ENCODE measurements at regions not wholly inside any gene's neighbourhood (a gene's known extent, or its start where the extent isn't known, plus 50 kb on each side); places are given as distances from the start of the nearest gene placed in this dataset.

DNA sequence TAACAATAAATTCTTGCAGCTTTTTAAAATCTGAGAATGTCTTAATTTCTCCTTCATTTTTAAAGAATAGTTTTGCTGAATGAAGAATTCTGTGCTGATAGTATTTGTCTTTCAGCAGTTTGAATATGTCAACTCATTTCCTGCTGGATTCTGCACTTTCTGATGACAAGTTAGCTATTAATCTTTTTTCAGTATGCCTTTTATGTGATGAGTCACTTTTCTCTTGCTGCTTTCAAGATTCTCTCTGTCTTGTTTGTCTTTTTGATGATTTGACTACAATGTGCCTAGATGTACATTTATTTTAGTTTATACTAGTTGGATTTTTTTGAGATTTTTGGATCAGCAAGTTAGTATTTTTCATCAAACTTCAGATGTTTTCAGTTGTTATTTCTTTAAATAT is 87.9 kb upstream of the AVPR1A start:
- TF ChIP-seq, protein P1, sequence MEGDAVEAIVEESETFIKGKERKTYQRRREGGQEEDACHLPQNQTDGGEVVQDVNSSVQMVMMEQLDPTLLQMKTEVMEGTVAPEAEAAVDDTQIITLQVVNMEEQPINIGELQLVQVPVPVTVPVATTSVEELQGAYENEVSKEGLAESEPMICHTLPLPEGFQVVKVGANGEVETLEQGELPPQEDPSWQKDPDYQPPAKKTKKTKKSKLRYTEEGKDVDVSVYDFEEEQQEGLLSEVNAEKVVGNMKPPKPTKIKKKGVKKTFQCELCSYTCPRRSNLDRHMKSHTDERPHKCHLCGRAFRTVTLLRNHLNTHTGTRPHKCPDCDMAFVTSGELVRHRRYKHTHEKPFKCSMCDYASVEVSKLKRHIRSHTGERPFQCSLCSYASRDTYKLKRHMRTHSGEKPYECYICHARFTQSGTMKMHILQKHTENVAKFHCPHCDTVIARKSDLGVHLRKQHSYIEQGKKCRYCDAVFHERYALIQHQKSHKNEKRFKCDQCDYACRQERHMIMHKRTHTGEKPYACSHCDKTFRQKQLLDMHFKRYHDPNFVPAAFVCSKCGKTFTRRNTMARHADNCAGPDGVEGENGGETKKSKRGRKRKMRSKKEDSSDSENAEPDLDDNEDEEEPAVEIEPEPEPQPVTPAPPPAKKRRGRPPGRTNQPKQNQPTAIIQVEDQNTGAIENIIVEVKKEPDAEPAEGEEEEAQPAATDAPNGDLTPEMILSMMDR (IDR thresholded peaks at IDR 0.05) = no peak
- no peak for TF ChIP-seq POLR2A (IDR thresholded peaks at IDR 0.05)
